ENCODE measurements at regions not wholly inside any gene's neighbourhood (a gene's known extent, or its start where the extent isn't known, plus 50 kb on each side); places are given as distances from the start of the nearest gene placed in this dataset.

DNA sequence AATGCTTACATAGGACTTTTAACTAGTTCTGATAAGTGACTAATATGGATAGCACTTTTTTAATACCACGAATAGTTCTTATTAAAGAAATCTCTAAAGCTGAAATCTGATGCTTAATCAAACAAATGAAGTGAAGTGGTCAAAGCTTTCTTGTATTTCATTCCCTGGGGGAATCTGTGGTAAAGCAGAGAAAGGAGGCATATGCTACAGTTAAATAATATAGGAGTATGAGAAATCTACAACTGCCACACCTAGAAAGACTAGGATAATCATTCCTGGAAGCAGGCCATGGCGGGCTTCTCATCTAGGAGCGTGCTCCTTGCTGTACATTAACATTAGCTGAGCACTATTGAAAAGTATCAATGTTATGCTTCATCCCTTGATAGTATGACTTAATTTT, 835.7 kb downstream of the OTOL1 start:
- FAIRE-seq (no peak), DNase-seq (ENCODE audit: low read depth) (no peak)
- H3K27me3 ChIP-seq (ENCODE audit: control insufficient read depth, insufficient read depth, low read length): no peaks in the 10 kb centered on the region
- H3K36me3 ChIP-seq (ENCODE audit: control insufficient read depth, insufficient read depth, low read length): no peaks in the 10 kb centered on the region
- no peak overlapping the region for H3K4me3 ChIP-seq (ENCODE audit: low read depth, low read length)
- TF ChIP-seq, protein P1, sequence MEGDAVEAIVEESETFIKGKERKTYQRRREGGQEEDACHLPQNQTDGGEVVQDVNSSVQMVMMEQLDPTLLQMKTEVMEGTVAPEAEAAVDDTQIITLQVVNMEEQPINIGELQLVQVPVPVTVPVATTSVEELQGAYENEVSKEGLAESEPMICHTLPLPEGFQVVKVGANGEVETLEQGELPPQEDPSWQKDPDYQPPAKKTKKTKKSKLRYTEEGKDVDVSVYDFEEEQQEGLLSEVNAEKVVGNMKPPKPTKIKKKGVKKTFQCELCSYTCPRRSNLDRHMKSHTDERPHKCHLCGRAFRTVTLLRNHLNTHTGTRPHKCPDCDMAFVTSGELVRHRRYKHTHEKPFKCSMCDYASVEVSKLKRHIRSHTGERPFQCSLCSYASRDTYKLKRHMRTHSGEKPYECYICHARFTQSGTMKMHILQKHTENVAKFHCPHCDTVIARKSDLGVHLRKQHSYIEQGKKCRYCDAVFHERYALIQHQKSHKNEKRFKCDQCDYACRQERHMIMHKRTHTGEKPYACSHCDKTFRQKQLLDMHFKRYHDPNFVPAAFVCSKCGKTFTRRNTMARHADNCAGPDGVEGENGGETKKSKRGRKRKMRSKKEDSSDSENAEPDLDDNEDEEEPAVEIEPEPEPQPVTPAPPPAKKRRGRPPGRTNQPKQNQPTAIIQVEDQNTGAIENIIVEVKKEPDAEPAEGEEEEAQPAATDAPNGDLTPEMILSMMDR (IDR thresholded peaks at IDR 0.05; ENCODE audit: insufficient read depth, low read length, severe bottlenecking): no peak

DNA sequence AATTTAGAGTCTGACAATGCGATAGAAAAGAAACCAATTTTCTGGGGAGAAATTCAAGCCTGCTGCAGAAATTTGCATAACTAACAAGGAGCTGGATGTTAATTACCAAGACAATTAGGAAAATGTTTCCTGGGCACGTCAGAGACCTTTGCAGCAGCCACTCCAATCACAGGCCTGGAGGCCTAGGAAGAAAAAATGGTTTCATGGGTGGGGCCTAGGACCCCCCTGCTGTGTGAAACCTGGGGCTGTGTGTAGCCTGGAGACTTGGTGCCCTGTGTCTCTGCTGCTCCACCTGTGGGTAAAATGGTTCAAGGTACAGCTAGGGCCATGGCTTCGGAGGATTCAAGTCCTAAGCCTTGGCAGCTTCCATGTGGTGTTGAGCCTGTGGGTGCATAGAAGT, 837.9 kb downstream of the OTOL1 start:
- Histone ChIP-seq H3K27me3 (ENCODE audit: control insufficient read depth, insufficient read depth, low read length) (no peaks in the 10 kb centered on the region), H3K36me3 (ENCODE audit: control insufficient read depth, insufficient read depth, low read length) (no peaks in the 10 kb centered on the region), H3K4me3 (ENCODE audit: low read depth, low read length) (no peak overlapping the region)
- DNase-seq (ENCODE audit: low read depth): no peak
- TF ChIP-seq, protein P1 (IDR thresholded peaks at IDR 0.05; ENCODE audit: insufficient read depth, low read length, severe bottlenecking): no peak
- no peak for FAIRE-seq

DNA sequence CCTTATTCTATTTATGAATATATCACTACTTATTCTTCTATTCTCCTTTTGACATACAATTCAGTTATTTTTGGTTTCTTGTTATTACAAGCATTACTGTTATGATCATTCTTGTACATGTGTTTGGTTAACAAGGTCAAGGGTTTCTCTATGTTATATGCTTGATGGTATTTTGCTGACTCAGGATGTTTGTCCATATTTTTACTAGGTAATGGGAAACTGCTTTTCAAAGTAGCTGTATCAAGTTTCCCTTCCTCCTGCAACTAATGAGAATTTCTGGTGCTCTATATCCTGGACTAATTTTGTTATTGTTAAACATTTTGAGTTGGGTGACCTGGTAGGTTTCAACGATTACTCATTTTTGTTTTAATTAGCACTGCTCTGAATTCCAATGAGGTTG, 841.0 kb downstream of the OTOL1 start:
- Histone ChIP-seq H3K27me3 (ENCODE audit: control insufficient read depth, insufficient read depth, low read length) (no peaks in the 10 kb centered on the region), H3K36me3 (ENCODE audit: control insufficient read depth, insufficient read depth, low read length) (no peaks in the 10 kb centered on the region), H3K4me3 (ENCODE audit: low read depth, low read length) (no peak overlapping the region)
- DNase-seq (ENCODE audit: low read depth) (no peak), FAIRE-seq (no peak)
- TF ChIP-seq, protein P1 (IDR thresholded peaks at IDR 0.05; ENCODE audit: insufficient read depth, low read length, severe bottlenecking): no peak

DNA sequence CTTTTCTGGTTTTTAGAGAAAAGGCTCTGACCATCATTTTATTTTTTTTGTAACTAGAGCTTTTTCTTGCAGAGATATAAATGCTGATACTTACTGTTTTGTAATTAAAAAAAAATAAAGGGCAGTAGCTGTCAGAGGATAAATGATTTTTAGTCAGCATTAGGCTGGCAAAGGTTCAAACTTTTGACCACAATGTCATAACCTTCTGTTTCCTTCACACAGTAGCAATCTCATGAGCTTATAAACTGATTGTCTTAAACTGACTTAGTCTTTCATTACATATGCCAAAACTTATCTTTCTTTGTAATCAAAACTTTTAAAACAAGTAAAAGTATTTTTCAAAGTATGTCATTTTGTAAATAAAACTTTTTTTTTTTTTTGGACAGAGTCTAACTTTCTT, 841.9 kb downstream of the OTOL1 start:
- no peaks in the 10 kb centered on the region for H3K27me3 ChIP-seq (ENCODE audit: control insufficient read depth, insufficient read depth, low read length)
- FAIRE-seq (no peak), DNase-seq (ENCODE audit: low read depth) (no peak)
- TF ChIP-seq, protein P1 (IDR thresholded peaks at IDR 0.05; ENCODE audit: insufficient read depth, low read length, severe bottlenecking): no peak
- H3K4me3 ChIP-seq (ENCODE audit: low read depth, low read length): no peak overlapping the region
- no peaks in the 10 kb centered on the region for H3K36me3 ChIP-seq (ENCODE audit: control insufficient read depth, insufficient read depth, low read length)

DNA sequence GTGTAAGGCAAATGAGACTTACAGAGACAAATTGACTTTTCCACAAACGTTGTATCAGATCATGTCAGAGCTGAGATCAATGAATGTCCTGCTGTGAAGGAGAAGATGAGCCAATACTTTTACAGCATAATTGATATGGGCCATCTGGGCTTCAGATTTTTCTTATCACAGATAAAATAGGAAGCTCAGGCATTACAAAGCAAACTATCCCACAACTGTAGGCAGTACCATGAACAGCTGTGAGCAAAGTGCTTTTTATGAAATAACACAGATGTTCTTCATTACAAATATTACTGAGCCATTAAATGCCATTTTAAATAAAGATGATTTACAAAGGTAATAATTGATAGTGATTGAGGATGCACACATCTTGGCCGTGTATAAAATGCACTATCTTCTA, 852.3 kb downstream of the OTOL1 start:
- DNase-seq (ENCODE audit: low read depth): no peak

DNA sequence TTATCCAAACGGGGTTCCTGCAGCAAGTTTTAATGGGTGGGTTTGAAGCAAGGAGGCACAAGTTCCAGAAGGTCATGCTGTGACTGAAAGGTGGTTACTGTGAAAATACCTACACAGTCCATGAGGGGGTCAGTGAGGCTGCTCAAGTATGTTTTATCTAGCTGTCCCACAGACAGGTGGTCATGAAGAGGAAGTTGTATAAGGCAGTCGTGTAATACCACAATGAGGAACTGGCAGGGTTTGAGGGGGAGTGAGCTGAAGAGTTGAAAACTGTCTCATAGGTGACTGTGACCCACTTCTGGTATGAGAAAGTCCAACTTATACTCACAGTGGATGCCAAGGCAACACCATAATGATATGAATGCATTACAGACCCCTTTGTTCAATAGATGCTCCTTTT, 856.8 kb downstream of the OTOL1 start:
- Histone ChIP-seq H3K27me3 (ENCODE audit: control insufficient read depth, insufficient read depth, low read length) (no peaks in the 10 kb centered on the region), H3K4me3 (ENCODE audit: low read depth, low read length) (no peak overlapping the region), H3K36me3 (ENCODE audit: control insufficient read depth, insufficient read depth, low read length) (no peaks in the 10 kb centered on the region)
- FAIRE-seq: peak; percentile 70
- TF ChIP-seq, protein P1 (IDR thresholded peaks at IDR 0.05; ENCODE audit: insufficient read depth, low read length, severe bottlenecking): no peak
- DNase-seq (ENCODE audit: low read depth): no peak

More for the DNA sequence above, 852.3 kb downstream of the OTOL1 start:
- Histone ChIP-seq H3K36me3 (ENCODE audit: control insufficient read depth, insufficient read depth, low read length) (no peaks in the 10 kb centered on the region), H3K4me3 (ENCODE audit: low read depth, low read length) (no peak overlapping the region), H3K27me3 (ENCODE audit: control insufficient read depth, insufficient read depth, low read length) (no peaks in the 10 kb centered on the region)
- TF ChIP-seq, protein P1 (IDR thresholded peaks at IDR 0.05; ENCODE audit: insufficient read depth, low read length, severe bottlenecking): no peak
- FAIRE-seq: no peak
